ENCODE measurements at regions not wholly inside any gene's neighbourhood (a gene's known extent, or its start where the extent isn't known, plus 50 kb on each side); places are given as distances from the start of the nearest gene placed in this dataset.

DNA sequence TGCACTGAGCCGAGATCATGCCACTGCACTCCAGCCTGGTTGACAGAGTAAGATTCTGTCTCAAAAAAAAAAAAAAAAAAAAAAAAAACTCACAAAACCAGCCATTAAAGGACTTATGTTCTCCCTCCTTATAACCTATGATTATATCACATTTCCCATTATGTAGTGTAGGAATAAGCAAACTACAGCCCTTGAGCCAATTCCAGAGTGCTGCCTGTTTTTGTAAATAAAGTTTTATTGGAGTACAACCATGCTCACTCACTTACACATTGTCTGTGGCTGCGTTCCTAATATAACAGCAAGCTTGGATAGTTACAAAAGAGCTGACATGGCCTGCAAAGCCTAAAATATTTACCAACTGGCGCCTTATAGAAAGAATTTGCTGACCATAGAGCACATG is 72.7 kb upstream of the ARID5B start:
- Histone ChIP-seq H2AFZ (ENCODE audit: control insufficient read depth, low read length) (no peak overlapping the region), H3K27me3 (ENCODE audit: control insufficient read depth, extremely low read depth, insufficient read depth, low read length) (no peaks in the 10 kb centered on the region), H3K9me1 (ENCODE audit: control insufficient read depth, extremely low read depth, insufficient read depth, low read length) (no peaks in the 10 kb centered on the region), H3K9me3 (ENCODE audit: control insufficient read depth, low read depth, low read length) (no peaks in the 10 kb centered on the region), H3K4me2 (ENCODE audit: control insufficient read depth, extremely low read depth, insufficient read depth, low read depth, low read length) (no peak overlapping the region), H3K36me3 (ENCODE audit: control insufficient read depth in 2 of 2, extremely low read depth in 1 of 2, insufficient read depth in 2 of 2, low read length in 2 of 2) (no peaks in the 10 kb centered on the region), H3K4me3 (ENCODE audit: control insufficient read depth in 2 of 3, extremely low read depth in 1 of 3, insufficient read depth in 2 of 3, low read depth in 1 of 3, low read length in 3 of 3) (no peak overlapping the region), H4K20me1 (ENCODE audit: control insufficient read depth, extremely low read depth, insufficient read depth, low read length) (no peaks in the 10 kb centered on the region), H3K9ac (ENCODE audit: control insufficient read depth, extremely low read depth, insufficient read depth, low read length) (no peak overlapping the region), H3K27ac (ENCODE audit: control insufficient read depth, insufficient read depth, low read length) (no peak overlapping the region), H3K79me2 (ENCODE audit: control insufficient read depth, insufficient read depth, low read length) (no peaks in the 10 kb centered on the region), H3K4me1 (ENCODE audit: control insufficient read depth, extremely low read depth, insufficient read depth, low read length) (no peaks in the 10 kb centered on the region)
- no peak for TF ChIP-seq EZH2 (IDR thresholded peaks at IDR 0.05; ENCODE audit: low read length)
- TF ChIP-seq, protein P1, sequence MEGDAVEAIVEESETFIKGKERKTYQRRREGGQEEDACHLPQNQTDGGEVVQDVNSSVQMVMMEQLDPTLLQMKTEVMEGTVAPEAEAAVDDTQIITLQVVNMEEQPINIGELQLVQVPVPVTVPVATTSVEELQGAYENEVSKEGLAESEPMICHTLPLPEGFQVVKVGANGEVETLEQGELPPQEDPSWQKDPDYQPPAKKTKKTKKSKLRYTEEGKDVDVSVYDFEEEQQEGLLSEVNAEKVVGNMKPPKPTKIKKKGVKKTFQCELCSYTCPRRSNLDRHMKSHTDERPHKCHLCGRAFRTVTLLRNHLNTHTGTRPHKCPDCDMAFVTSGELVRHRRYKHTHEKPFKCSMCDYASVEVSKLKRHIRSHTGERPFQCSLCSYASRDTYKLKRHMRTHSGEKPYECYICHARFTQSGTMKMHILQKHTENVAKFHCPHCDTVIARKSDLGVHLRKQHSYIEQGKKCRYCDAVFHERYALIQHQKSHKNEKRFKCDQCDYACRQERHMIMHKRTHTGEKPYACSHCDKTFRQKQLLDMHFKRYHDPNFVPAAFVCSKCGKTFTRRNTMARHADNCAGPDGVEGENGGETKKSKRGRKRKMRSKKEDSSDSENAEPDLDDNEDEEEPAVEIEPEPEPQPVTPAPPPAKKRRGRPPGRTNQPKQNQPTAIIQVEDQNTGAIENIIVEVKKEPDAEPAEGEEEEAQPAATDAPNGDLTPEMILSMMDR (optimal IDR thresholded peaks at IDR 0.05 in 1 of 3, IDR thresholded peaks at IDR 0.05 in 1 of 3, conservative IDR thresholded peaks at IDR 0.05 in 1 of 3; ENCODE audit: extremely low read depth in 1 of 3, insufficient read depth in 2 of 3, low read length in 3 of 3) = no peak
- FAIRE-seq = no peak
- dilution Hi-C loops (cut with MboI; ENCODE audit: extremely low pct_ligation_motif_present, low sequenced_read_pairs) = no loop called here
- no peak for DNase-seq (ENCODE audit: low read depth, low spot score)

DNA sequence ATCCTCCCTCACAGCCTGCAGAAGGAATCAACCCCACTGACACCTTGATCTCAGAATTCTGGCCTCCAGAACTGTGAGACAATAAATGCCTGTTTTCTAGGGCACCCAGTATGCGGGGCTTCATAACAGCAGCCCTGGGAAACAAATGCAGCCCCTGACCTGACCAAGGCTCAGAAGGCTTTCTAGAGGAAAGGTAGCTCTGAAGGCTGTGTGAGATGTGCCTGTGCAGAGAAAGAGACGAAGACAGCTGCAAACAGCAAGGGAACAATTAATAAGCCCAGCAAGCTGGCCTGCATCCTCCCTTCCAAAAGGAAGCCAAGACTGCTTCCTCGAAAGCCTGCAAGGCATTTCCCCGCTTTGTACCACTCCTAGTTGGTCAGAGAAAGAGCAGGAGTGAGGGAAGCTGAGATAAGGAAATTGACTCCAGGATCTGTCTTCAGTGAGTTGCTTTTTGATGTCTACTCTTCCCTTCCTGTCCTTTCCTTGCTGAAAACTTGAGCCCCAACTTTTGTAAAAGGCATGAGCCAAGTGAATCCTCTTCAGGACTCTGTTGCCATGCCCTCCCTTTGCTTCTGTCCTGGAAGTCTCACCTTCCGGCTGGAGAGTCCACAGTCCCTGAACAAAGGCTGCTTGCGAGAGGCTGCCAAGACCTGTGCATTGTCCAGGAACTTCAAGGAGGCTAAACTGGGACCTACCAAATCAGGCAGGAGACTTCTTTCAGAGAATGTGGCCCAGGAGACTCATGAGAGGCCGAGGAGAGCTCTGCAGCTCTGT is 71.2 kb upstream of the ARID5B start:
- Histone ChIP-seq H2AFZ (ENCODE audit: control insufficient read depth, low read length) (no peak overlapping the region), H3K9me3 (ENCODE audit: control insufficient read depth, low read depth, low read length) (no peaks in the 10 kb centered on the region)
- dilution Hi-C loops (cut with MboI; ENCODE audit: extremely low pct_ligation_motif_present, low sequenced_read_pairs) = no loop called here

More for the DNA sequence above, 71.2 kb upstream of the ARID5B start:
- no peak overlapping the region for H3K9ac ChIP-seq (ENCODE audit: control insufficient read depth, extremely low read depth, insufficient read depth, low read length)
- H4K20me1 ChIP-seq (ENCODE audit: control insufficient read depth, extremely low read depth, insufficient read depth, low read length) = no peaks in the 10 kb centered on the region
- H3K4me2 ChIP-seq (ENCODE audit: control insufficient read depth, extremely low read depth, insufficient read depth, low read depth, low read length) = no peak overlapping the region
- no peak overlapping the region for H3K4me3 ChIP-seq (ENCODE audit: control insufficient read depth in 2 of 3, extremely low read depth in 1 of 3, insufficient read depth in 2 of 3, low read depth in 1 of 3, low read length in 3 of 3)
- H3K4me1 ChIP-seq (ENCODE audit: control insufficient read depth, extremely low read depth, insufficient read depth, low read length) = peaks cover 7% of the 10 kb centered on the region
- H3K27ac ChIP-seq (ENCODE audit: control insufficient read depth, insufficient read depth, low read length) = no peak overlapping the region
- no peaks in the 10 kb centered on the region for H3K27me3 ChIP-seq (ENCODE audit: control insufficient read depth, extremely low read depth, insufficient read depth, low read length)
- FAIRE-seq = no peak
- no peaks in the 10 kb centered on the region for H3K79me2 ChIP-seq (ENCODE audit: control insufficient read depth, insufficient read depth, low read length)
- no peaks in the 10 kb centered on the region for H3K36me3 ChIP-seq (ENCODE audit: control insufficient read depth in 2 of 2, extremely low read depth in 1 of 2, insufficient read depth in 2 of 2, low read length in 2 of 2)
- DNase-seq (ENCODE audit: low read depth, low spot score) = no peak
- no peaks in the 10 kb centered on the region for H3K9me1 ChIP-seq (ENCODE audit: control insufficient read depth, extremely low read depth, insufficient read depth, low read length)
- TF ChIP-seq EZH2 (IDR thresholded peaks at IDR 0.05; ENCODE audit: low read length) = no peak
- TF ChIP-seq, protein P1 (optimal IDR thresholded peaks at IDR 0.05 in 1 of 3, IDR thresholded peaks at IDR 0.05 in 1 of 3, conservative IDR thresholded peaks at IDR 0.05 in 1 of 3; ENCODE audit: extremely low read depth in 1 of 3, insufficient read depth in 2 of 3, low read length in 3 of 3) = no peak
